ENCODE measurements at regions not wholly inside any gene's neighbourhood (a gene's known extent, or its start where the extent isn't known, plus 50 kb on each side); places are given as distances from the start of the nearest gene placed in this dataset.
"Not testable (repeated sequence)": the region's sequence is repeated elsewhere in the genome, so short reads cannot be mapped to it uniquely, and the experiment has no call there.

GRCh38 chr5:50343715-50344114 is 97.4 kb downstream of the EMB start:
- Histone ChIP-seq H3K4me1 (ENCODE audit: control insufficient read depth, insufficient read depth, low read length) (no peaks in the 10 kb centered on the region), H3K27me3 (replicated peaks; ENCODE audit: control insufficient read depth, insufficient read depth, low read length) (peaks cover 4% of the 10 kb centered on the region), H3K4me3 (ENCODE audit: low read length) (no peak overlapping the region), H3K9ac (ENCODE audit: low read length) (no peak overlapping the region), H3K9me3 (ENCODE audit: control insufficient read depth, low read length) (no peaks in the 10 kb centered on the region), H3K36me3 (ENCODE audit: control insufficient read depth, insufficient read depth, low read length, severe bottlenecking) (no peaks in the 10 kb centered on the region)
- DNase-seq (ENCODE audit: low read depth) = no peak

DNA sequence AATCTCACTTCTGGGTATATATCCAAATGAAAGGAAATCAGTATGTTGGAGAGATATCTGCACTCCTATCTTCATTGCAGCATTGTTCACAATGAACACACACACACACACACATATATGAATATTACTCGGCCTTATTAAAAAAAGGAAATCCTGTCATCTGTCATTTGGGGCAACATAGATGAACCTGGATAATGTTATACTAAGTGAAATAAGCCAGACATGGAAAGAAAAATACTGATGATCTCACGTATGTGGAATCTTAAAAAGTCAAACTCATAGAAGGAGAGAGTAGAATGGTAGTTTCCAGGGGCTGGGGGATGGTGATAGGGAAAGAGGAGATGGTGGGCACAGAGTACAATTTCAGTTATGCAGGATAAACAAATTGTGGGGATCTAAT is 100.3 kb downstream of the EMB start:
- Histone ChIP-seq H3K9ac (ENCODE audit: low read length) (no peak overlapping the region), H3K4me1 (ENCODE audit: control insufficient read depth, insufficient read depth, low read length) (no peaks in the 10 kb centered on the region), H3K9me3 (ENCODE audit: control insufficient read depth, low read length) (no peaks in the 10 kb centered on the region), H3K27me3 (replicated peaks; ENCODE audit: control insufficient read depth, insufficient read depth, low read length) (peaks cover 4% of the 10 kb centered on the region), H3K36me3 (ENCODE audit: control insufficient read depth, insufficient read depth, low read length, severe bottlenecking) (no peaks in the 10 kb centered on the region), H3K4me3 (ENCODE audit: low read length) (no peak overlapping the region)
- no peak for DNase-seq (ENCODE audit: low read depth)

- not testable (repeated sequence) for H3K36me3 ChIP-seq (ENCODE audit: control insufficient read depth, insufficient read depth, low read length, severe bottlenecking); DNase-seq (ENCODE audit: low read depth); H3K27me3 ChIP-seq (replicated peaks; ENCODE audit: control insufficient read depth, insufficient read depth, low read length); H3K4me1 ChIP-seq (ENCODE audit: control insufficient read depth, insufficient read depth, low read length); H3K4me3 ChIP-seq (ENCODE audit: low read length); H3K9ac ChIP-seq (ENCODE audit: low read length); H3K9me3 ChIP-seq (ENCODE audit: control insufficient read depth, low read length)
Observed at GRCh38 chr5:50330633-50331032, 110.5 kb downstream of the EMB start.

DNA sequence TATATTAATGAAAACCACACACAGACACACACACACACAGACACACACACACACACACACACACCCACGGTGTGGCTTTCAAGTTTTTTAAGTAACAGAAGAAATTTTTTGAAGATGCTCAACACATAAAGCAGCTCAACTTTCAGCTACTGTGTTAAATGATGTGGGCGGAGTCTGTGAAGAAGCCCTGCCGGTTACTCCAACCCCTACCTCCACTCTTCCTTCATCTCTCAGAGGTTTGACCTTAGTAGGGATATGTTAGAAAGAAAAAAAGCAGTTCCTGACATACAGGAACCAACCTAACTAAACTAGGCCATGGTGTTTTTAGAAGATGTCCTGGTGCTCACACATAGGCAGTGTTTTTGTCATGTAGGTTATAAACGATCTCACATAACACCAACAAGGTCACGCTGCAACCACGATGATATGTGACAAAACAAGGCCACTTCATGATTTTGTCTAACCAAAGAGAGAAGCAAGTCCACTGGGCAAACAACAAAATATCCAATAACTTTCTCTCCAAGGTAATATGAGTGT is 112.8 kb downstream of the EMB start:
- no peaks in the 10 kb centered on the region for H3K4me1 ChIP-seq (ENCODE audit: control insufficient read depth, insufficient read depth, low read length)
- DNase-seq (ENCODE audit: low read depth) = no peak
- H3K27me3 ChIP-seq (replicated peaks; ENCODE audit: control insufficient read depth, insufficient read depth, low read length) = no peaks in the 10 kb centered on the region
- no peak overlapping the region for H3K9ac ChIP-seq (ENCODE audit: low read length)
- H3K36me3 ChIP-seq (ENCODE audit: control insufficient read depth, insufficient read depth, low read length, severe bottlenecking) = no peaks in the 10 kb centered on the region
- no peak overlapping the region for H3K4me3 ChIP-seq (ENCODE audit: low read length)
- H3K9me3 ChIP-seq (ENCODE audit: control insufficient read depth, low read length) = no peaks in the 10 kb centered on the region

GRCh38 chr5:50325237-50325832 is 115.8 kb downstream of the EMB start:
- Histone ChIP-seq H3K27me3 (replicated peaks; ENCODE audit: control insufficient read depth, insufficient read depth, low read length) (no peaks in the 10 kb centered on the region), H3K9me3 (ENCODE audit: control insufficient read depth, low read length) (no peaks in the 10 kb centered on the region), H3K4me1 (ENCODE audit: control insufficient read depth, insufficient read depth, low read length) (no peaks in the 10 kb centered on the region), H3K9ac (ENCODE audit: low read length) (no peak overlapping the region), H3K36me3 (ENCODE audit: control insufficient read depth, insufficient read depth, low read length, severe bottlenecking) (no peaks in the 10 kb centered on the region), H3K4me3 (ENCODE audit: low read length) (no peak overlapping the region)
- peak; percentile 65 for DNase-seq (ENCODE audit: low read depth)

DNA sequence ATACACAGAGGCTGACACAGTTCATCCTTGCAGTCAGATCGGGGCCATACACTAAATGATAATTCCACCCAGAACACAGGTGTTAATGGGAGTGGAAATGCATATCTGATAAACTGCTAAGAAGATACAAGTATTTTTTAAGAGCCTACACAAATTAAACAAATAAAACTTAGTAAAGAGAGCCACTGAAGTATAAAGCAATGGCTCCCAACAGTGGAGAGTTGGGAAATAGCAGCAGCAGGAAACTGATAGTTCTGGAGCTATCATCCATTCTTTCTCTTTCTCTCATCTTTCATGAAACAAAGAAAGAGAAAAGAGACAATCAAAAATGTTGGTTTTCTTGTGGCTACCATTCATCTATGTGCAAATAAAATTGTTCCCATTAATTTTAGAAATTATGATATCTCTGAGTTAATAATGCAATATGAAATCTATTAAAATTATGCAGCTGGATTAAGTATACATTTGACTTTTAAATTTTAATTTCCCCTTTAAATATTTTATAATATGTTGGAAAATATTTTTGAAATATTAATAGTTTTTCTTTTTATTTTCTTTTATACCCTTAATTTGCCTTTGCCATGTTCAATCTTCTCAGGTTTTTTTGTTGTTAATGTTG is 120.8 kb downstream of the EMB start:
- H3K36me3 ChIP-seq (ENCODE audit: control insufficient read depth, insufficient read depth, low read length, severe bottlenecking) = no peaks in the 10 kb centered on the region
- no peak overlapping the region for H3K9ac ChIP-seq (ENCODE audit: low read length)
- H3K27me3 ChIP-seq (replicated peaks; ENCODE audit: control insufficient read depth, insufficient read depth, low read length) = no peaks in the 10 kb centered on the region
- DNase-seq (ENCODE audit: low read depth) = peak; percentile 7
- H3K9me3 ChIP-seq (ENCODE audit: control insufficient read depth, low read length) = no peaks in the 10 kb centered on the region
- H3K4me1 ChIP-seq (ENCODE audit: control insufficient read depth, insufficient read depth, low read length) = no peaks in the 10 kb centered on the region
- no peak overlapping the region for H3K4me3 ChIP-seq (ENCODE audit: low read length)

GRCh38 chr5:50318220-50318619 is 122.9 kb downstream of the EMB start:
- H3K4me1 ChIP-seq (ENCODE audit: control insufficient read depth, insufficient read depth, low read length) = no peaks in the 10 kb centered on the region
- H3K27me3 ChIP-seq (replicated peaks; ENCODE audit: control insufficient read depth, insufficient read depth, low read length) = no peaks in the 10 kb centered on the region
- no peaks in the 10 kb centered on the region for H3K9me3 ChIP-seq (ENCODE audit: control insufficient read depth, low read length)
- H3K9ac ChIP-seq (ENCODE audit: low read length) = no peak overlapping the region
- no peak overlapping the region for H3K4me3 ChIP-seq (ENCODE audit: low read length)
- DNase-seq (ENCODE audit: low read depth) = no peak
- no peaks in the 10 kb centered on the region for H3K36me3 ChIP-seq (ENCODE audit: control insufficient read depth, insufficient read depth, low read length, severe bottlenecking)

DNA sequence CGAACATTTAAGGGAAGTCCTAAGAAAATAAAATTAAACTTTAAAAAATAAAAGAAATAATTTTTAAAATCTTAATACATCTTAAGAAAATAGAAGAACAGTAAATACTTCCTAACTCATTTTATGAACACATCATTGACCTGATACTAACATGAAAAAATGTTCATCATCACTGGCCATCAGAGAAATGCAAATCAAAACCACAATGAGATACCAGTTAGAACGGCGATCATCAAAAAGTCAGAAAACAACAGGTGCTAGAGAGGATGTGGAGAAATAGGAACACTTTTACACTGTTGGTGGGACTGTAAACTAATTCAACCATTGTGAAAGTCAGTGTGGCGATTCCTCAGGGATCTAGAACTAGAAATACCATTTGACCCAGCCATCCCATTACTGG is 134.6 kb downstream of the EMB start:
- H3K9ac ChIP-seq (ENCODE audit: low read length); DNase-seq (ENCODE audit: low read depth); H3K36me3 ChIP-seq (ENCODE audit: control insufficient read depth, insufficient read depth, low read length, severe bottlenecking); H3K9me3 ChIP-seq (ENCODE audit: control insufficient read depth, low read length); H3K4me3 ChIP-seq (ENCODE audit: low read length); H3K4me1 ChIP-seq (ENCODE audit: control insufficient read depth, insufficient read depth, low read length); H3K27me3 ChIP-seq (replicated peaks; ENCODE audit: control insufficient read depth, insufficient read depth, low read length): not testable (repeated sequence)

DNA sequence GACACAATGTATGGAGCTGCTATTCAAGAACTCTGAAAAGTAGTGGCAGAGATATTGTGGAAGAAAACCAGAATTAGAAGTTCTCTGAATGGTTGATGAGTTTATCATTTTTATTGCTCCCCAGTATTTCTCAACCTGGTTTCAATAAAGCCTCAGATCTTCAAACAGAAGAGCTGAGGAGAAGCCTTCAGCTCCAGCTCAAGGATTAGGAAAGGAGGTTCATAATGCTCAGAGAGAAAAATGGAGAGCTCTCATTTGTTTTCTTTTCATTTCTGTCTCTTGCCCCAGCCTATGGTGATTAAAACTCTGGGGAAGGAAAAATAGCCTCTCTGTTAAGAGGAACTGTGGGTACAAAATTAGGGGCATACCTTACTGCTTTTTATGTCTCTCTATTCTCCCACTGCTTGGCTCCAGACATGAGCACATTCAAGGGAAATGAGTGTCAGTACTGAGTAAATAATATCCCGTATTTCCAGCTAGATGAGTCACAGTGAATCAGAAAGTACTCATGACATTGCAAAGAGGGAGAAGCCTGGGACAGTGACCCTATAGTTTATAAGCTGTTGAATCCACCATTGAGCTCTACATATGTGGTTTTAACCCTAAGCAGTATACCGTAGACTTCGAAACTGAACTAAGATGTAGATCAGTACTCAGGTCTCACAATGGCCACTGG is 138.1 kb downstream of the EMB start:
- Histone ChIP-seq H3K36me3 (ENCODE audit: control insufficient read depth, insufficient read depth, low read length, severe bottlenecking) (no peaks in the 10 kb centered on the region), H3K4me1 (ENCODE audit: control insufficient read depth, insufficient read depth, low read length) (no peaks in the 10 kb centered on the region), H3K4me3 (ENCODE audit: low read length) (no peak overlapping the region), H3K9me3 (ENCODE audit: control insufficient read depth, low read length) (no peaks in the 10 kb centered on the region), H3K9ac (ENCODE audit: low read length) (no peak overlapping the region), H3K27me3 (replicated peaks; ENCODE audit: control insufficient read depth, insufficient read depth, low read length) (no peaks in the 10 kb centered on the region)
- no peak for DNase-seq (ENCODE audit: low read depth)

DNA sequence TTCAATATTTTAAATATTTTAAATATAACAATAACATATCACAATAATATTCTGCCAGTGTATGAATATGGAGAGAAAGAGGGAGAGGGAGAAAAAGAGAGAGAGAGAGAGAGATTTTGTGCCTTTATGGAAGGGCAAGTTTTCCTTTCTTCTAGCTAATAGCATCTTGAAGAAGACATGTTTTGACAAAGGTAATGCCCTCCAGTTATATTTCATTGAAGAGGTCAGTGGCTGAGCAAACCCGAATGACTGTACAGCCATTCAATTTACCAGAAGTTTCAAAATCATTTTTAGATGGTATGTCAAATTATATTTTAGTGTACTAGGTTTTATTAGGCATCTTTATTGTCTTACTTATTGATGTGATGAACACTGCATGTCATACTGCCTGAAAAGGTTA is 139.3 kb downstream of the EMB start:
- H3K27me3 ChIP-seq (replicated peaks; ENCODE audit: control insufficient read depth, insufficient read depth, low read length) = no peaks in the 10 kb centered on the region
- DNase-seq (ENCODE audit: low read depth) = no peak
- no peaks in the 10 kb centered on the region for H3K4me1 ChIP-seq (ENCODE audit: control insufficient read depth, insufficient read depth, low read length)
- H3K36me3 ChIP-seq (ENCODE audit: control insufficient read depth, insufficient read depth, low read length, severe bottlenecking) = no peaks in the 10 kb centered on the region
- no peak overlapping the region for H3K9ac ChIP-seq (ENCODE audit: low read length)
- H3K9me3 ChIP-seq (ENCODE audit: control insufficient read depth, low read length) = no peaks in the 10 kb centered on the region
- no peak overlapping the region for H3K4me3 ChIP-seq (ENCODE audit: low read length)

DNA sequence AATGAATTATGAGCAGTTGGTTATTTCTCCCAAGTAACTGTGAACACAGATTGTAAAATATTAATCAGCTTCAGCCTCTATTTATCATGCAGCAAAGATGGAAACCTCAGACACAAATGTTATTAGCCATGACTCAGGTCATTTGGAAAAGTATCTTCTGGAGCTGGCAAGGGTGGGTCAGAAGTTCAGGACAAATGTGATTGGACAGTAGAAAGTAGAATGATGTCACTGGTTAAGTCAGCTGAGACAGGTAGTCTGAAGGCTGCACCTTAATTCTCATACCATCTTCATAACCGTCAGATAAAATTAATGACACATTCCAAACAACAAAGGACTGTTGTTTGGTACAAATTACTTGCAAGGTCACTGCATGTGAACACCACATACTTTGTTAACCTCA is 140.2 kb downstream of the EMB start:
- no peak overlapping the region for H3K4me3 ChIP-seq (ENCODE audit: low read length)
- no peaks in the 10 kb centered on the region for H3K36me3 ChIP-seq (ENCODE audit: control insufficient read depth, insufficient read depth, low read length, severe bottlenecking)
- no peaks in the 10 kb centered on the region for H3K9me3 ChIP-seq (ENCODE audit: control insufficient read depth, low read length)
- no peaks in the 10 kb centered on the region for H3K27me3 ChIP-seq (replicated peaks; ENCODE audit: control insufficient read depth, insufficient read depth, low read length)
- H3K9ac ChIP-seq (ENCODE audit: low read length) = no peak overlapping the region
- DNase-seq (ENCODE audit: low read depth) = no peak
- no peaks in the 10 kb centered on the region for H3K4me1 ChIP-seq (ENCODE audit: control insufficient read depth, insufficient read depth, low read length)
